Right lobe of liver (tissue), 6 donors: ENCODE measurements at regions not wholly inside any gene's neighbourhood (a gene's known extent, or its start where the extent isn't known, plus 50 kb on each side); places are given as distances from the start of the nearest gene placed in this dataset.

Source experiments
- ATAC-seq, 4 donors: fragments of 200-7000 bp; cut with Tn5 transposase; one replicate each; pipeline ENCODE4 v1.9.1; 2020; ENCODE audit warnings: mild to moderate bottlenecking in 4 of 4, moderate library complexity in 4 of 4
- DNase-seq, 3 donors: peaks; one replicate each; pipeline ENCODE4 v3.0.0-alpha.2; 2020
- H3K27ac ChIP-seq, 3 donors: fragments of 200-600 bp; one replicate each; pipeline ENCODE4 v1.8.0; 2022
- H3K27me3 ChIP-seq, 2 donors: fragments of 200-600 bp; one replicate each; pipeline ENCODE4 v1.8.0; 2022
- H3K36me3 ChIP-seq, 4 donors: fragments of 200-600 bp; sonication (generic) in 1 of 4; one replicate each; pipeline versions ENCODE4 v1.5.1 to v1.8.0; 2017 to 2022; ENCODE audit warnings: control low read depth in 1 of 4
- H3K4me1 ChIP-seq, 4 donors: fragments of 200-600 bp; sonication (generic) in 1 of 4; one replicate each; pipeline versions ENCODE4 v1.5.1 to v1.8.0; 2017 to 2022; ENCODE audit warnings: control low read depth in 1 of 4
- H3K4me3 ChIP-seq, 3 donors: fragments of 200-600 bp; one replicate each; pipeline ENCODE4 v1.8.0; 2022
- H3K9me3 ChIP-seq, 4 donors: fragments of 200-600 bp; sonication (generic) in 1 of 4; one replicate each; pipeline versions ENCODE4 v1.5.1 to v1.8.0; 2017 to 2022; ENCODE audit warnings: control low read depth in 1 of 4
- POLR2A ChIP-seq: fragments of 450-650 bp; IDR thresholded peaks from one replicate; pipeline ENCODE4 v1.6.1; 2017; ENCODE audit warnings: antibody characterized with exemption, mild to moderate bottlenecking
- WGBS: methylation state at CpG from one replicate; pipeline ENCODE4 v1.1.6; 2018; ENCODE audit warnings: low coverage, low lambda C conversion rate; ENCODE audit not compliant: insufficient coverage; ENCODE audit errors: missing lambda C conversion rate; 5-methylcytosine and 5-hydroxymethylcytosine counted together
- intact Hi-C, 2 donors: fragments of 100-400 bp; cut with DNase I; formaldehyde crosslinking; loops; one replicate each; pipeline versions ENCODE4 v1.11.2 to v1.14.1; 2022
- TF ChIP-seq, protein P1 (sequence below), 4 donors: fragments of 200-600 bp in 3 of 4; fragments of 450-650 bp in 1 of 4; IDR thresholded peaks; one replicate each; pipeline versions ENCODE4 v1.5.1 to v1.8.0; 2016 to 2022; ENCODE audit warnings: antibody characterized with exemption in 4 of 4, mild to moderate bottlenecking in 2 of 4
- donor health status: DM: no; HTN: yes; CAD: no.
- donor health status: DM: no; HTN: no; CAD: no.
- donor health status: DM: no; HTN: no; CAD: no.
- donor health status: DM: no; HTN: yes; CAD: no.
- donor health status: DM: no; HTN: yes; CAD: no.

GRCh38 chr1:29914936-29915335 lies 678.6 kb downstream of the PTPRU start:
- Histone ChIP-seq H3K4me3 (no peak overlapping the region), H3K27me3 (no peaks in the 10 kb centered on the region), H3K4me1 (no peaks in the 10 kb centered on the region), H3K36me3 (no peaks in the 10 kb centered on the region), H3K9me3 (no peaks in the 10 kb centered on the region), H3K27ac (no peak overlapping the region)
- ATAC-seq (no peak), DNase-seq (no peak)
- TF ChIP-seq POLR2A, result no peak
- TF ChIP-seq, protein P1, sequence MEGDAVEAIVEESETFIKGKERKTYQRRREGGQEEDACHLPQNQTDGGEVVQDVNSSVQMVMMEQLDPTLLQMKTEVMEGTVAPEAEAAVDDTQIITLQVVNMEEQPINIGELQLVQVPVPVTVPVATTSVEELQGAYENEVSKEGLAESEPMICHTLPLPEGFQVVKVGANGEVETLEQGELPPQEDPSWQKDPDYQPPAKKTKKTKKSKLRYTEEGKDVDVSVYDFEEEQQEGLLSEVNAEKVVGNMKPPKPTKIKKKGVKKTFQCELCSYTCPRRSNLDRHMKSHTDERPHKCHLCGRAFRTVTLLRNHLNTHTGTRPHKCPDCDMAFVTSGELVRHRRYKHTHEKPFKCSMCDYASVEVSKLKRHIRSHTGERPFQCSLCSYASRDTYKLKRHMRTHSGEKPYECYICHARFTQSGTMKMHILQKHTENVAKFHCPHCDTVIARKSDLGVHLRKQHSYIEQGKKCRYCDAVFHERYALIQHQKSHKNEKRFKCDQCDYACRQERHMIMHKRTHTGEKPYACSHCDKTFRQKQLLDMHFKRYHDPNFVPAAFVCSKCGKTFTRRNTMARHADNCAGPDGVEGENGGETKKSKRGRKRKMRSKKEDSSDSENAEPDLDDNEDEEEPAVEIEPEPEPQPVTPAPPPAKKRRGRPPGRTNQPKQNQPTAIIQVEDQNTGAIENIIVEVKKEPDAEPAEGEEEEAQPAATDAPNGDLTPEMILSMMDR (IDR thresholded peaks at IDR 0.05), result no peak
- 33% methylated on average over 1 of the region's 1 CpG for WGBS
- intact Hi-C loops, result loop anchor here in 1 of 2 donors (10.0 kb wide), 1 partner anchor 180 kb away; no protein-coding TSS in a partner anchor

DNA sequence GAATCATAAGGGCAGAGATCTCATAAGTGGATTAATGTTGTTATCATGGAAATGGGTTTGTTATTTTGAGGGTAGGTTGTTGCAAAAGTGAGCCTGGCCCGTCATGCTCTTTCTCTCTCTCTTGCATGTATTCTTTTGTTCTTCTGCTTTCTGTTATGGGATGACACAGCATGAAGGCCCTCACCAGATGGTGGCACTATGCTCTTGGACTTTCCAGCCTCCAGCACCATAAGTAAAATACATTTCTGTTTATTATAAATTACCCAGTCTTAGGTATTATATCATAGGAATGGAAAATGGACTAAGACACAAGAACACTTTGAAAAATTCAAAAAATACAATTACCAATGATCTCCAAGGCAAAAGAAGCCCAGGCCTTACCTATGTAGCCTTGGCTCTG lies 676.1 kb downstream of the PTPRU start:
- intact Hi-C loops, result loop anchor here in 1 of 2 donors (10.0 kb wide), 1 partner anchor 182 kb away; no protein-coding TSS in a partner anchor
- 18% methylated on average over 1 of the region's 1 CpG for WGBS
- no peak for TF ChIP-seq POLR2A
- TF ChIP-seq, protein P1 (IDR thresholded peaks at IDR 0.05), result peak; percentile 28 to 52 (median 40)
- peak in 2 of 4 donors; percentile 53 to 55 for ATAC-seq
- Histone ChIP-seq H3K4me3 (no peak overlapping the region), H3K4me1 (no peaks in the 10 kb centered on the region), H3K27me3 (no peaks in the 10 kb centered on the region), H3K27ac (no peak overlapping the region), H3K36me3 (no peaks in the 10 kb centered on the region), H3K9me3 (no peaks in the 10 kb centered on the region)
- DNase-seq, result no peak

DNA sequence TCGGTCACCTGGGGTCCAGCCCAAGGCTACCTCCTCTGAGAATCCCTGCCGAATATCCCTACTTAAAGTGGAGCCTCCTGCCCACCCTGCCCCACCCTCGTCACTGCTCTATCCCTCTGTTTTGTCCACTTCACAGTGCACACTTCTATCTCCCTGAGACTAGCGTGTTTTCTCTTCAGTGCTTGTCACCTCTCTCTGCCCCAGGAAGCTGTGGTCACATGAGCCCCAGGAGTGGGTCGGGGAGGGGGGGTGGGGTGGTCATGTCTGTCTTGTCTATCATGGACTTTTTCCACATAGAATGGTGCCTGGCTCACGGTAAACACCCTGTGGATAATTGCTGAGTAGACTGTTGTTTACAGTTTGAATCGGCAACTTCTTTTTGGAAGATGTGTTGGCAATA lies 673.6 kb downstream of the PTPRU start:
- no peak overlapping the region for H3K27ac ChIP-seq
- TF ChIP-seq, protein P1 (IDR thresholded peaks at IDR 0.05), result no peak
- no peak for TF ChIP-seq POLR2A
- ATAC-seq (no peak), DNase-seq (no peak)
- no peaks in the 10 kb centered on the region for H3K27me3 ChIP-seq
- intact Hi-C loops, result loop anchor here in 1 of 2 donors (10.0 kb wide), 1 partner anchor 185 kb away; no protein-coding TSS in a partner anchor
- no peak overlapping the region for H3K4me3 ChIP-seq
- 29% methylated on average over 7 of the region's 7 CpGs for WGBS
- H3K9me3 ChIP-seq, result no peaks in the 10 kb centered on the region
- H3K4me1 ChIP-seq, result no peaks in the 10 kb centered on the region
- no peaks in the 10 kb centered on the region for H3K36me3 ChIP-seq

GRCh38 chr1:29907596-29907995 lies 671.3 kb downstream of the PTPRU start:
- DNase-seq, result no peak
- TF ChIP-seq, protein P1 (IDR thresholded peaks at IDR 0.05), result no peak
- TF ChIP-seq POLR2A, result no peak
- no peak for ATAC-seq
- H3K36me3 ChIP-seq, result no peaks in the 10 kb centered on the region
- H3K27ac ChIP-seq, result no peak overlapping the region
- no peak overlapping the region for H3K4me3 ChIP-seq
- WGBS, result 44% methylated on average over 5 of the region's 7 CpGs
- H3K27me3 ChIP-seq, result no peaks in the 10 kb centered on the region
- H3K4me1 ChIP-seq, result no peaks in the 10 kb centered on the region
- H3K9me3 ChIP-seq, result no peaks in the 10 kb centered on the region
- intact Hi-C loops, result no loop called here

GRCh38 chr1:29906927-29907326 lies 670.6 kb downstream of the PTPRU start:
- H3K4me3 ChIP-seq, result no peak overlapping the region
- H3K27me3 ChIP-seq, result no peaks in the 10 kb centered on the region
- DNase-seq (no peak), ATAC-seq (no peak)
- 70% methylated on average over 6 of the region's 6 CpGs for WGBS
- H3K4me1 ChIP-seq, result no peaks in the 10 kb centered on the region
- H3K27ac ChIP-seq, result no peak overlapping the region
- intact Hi-C loops, result no loop called here
- H3K36me3 ChIP-seq, result no peaks in the 10 kb centered on the region
- no peaks in the 10 kb centered on the region for H3K9me3 ChIP-seq
- TF ChIP-seq POLR2A, result no peak
- TF ChIP-seq, protein P1 (IDR thresholded peaks at IDR 0.05), result no peak
